K562 (cell line): ENCODE measurements at regions not wholly inside any gene's neighbourhood (a gene's known extent, or its start where the extent isn't known, plus 50 kb on each side); places are given as distances from the start of the nearest gene placed in this dataset.

Experiments
- ATAC-seq: fragments of 200-7000 bp; cut with Tn5 transposase; 3 replicates; pipeline ENCODE4 v1.9.1; 2020; ENCODE audit warnings: moderate library complexity
- BruUV-seq: library from RNA; stranded (reverse); fragments of 400-500 nt; replicated peaks from 2 replicates; lab custom pipeline; 2021; lab: Mats Ljungman, UMichigan
- CTCF ChIA-PET: fragments of 300-600 bp; formaldehyde crosslinking; extraction: SDS; loops from one replicate; lab custom pipeline; 2021; ENCODE audit warnings: low intra/inter-chr PET ratio; lab: Yijun Ruan, JAX
- POLR2A ChIA-PET: fragments of 300-600, 350-650 bp; sonication (Branson Sonifier 250); formaldehyde crosslinking; extraction: SDS; loops from one replicate; lab custom pipeline; 2021; ENCODE audit warnings: antibody characterized with exemption, inconsistent platforms; lab: Yijun Ruan, JAX
- DNase-seq, 4 experiments: peaks; one replicate each; pipeline versions ENCODE4 v3.0.0 to v3.0.0-alpha.2; 2011 to 2018; ENCODE audit warnings: low spot score in 3 of 4, mixed read lengths in 3 of 4; ENCODE audit errors: extremely low read depth in 1 of 4
- FAIRE-seq: peaks from 2 replicates; lab custom pipeline; 2011; peaks lifted over from hg19 to GRCh38; lab: Jason Lieb, UNC
- H2AFZ ChIP-seq: 2 replicates; pipeline ENCODE4 v1.6.0; 2011; ENCODE audit warnings: low read depth, low read length, control low read depth, inconsistent platforms
- H3K27ac ChIP-seq: fragments of 200-600 bp; 3 replicates; pipeline ENCODE4 v1.8.0; 2011; ENCODE audit warnings: low read depth, mild to moderate bottlenecking, control low read depth, inconsistent platforms, low read length, moderate library complexity, mixed read lengths; ENCODE audit errors: extremely low read depth
- H3K27me3 ChIP-seq, 2 experiments: fragments of 300-600 bp in 1 of 2; 2 replicates in 1 of 2; 3 replicates in 1 of 2; pipeline versions ENCODE4 v1.6.0 to v1.8.0; 2011; ENCODE audit warnings: inconsistent platforms in 2 of 2, low read length in 2 of 2, mild to moderate bottlenecking in 1 of 2, mixed read lengths in 1 of 2, moderate library complexity in 1 of 2; ENCODE audit not compliant: control insufficient read depth in 2 of 2, insufficient read depth in 2 of 2
- H3K36me3 ChIP-seq: fragments of 300-600 bp; 3 replicates; pipeline ENCODE4 v1.8.0; 2011; ENCODE audit warnings: mild to moderate bottlenecking, low read length, inconsistent platforms; ENCODE audit not compliant: control insufficient read depth, insufficient read depth
- H3K4me1 ChIP-seq, 2 experiments: fragments of 200-600 bp in 1 of 2; replicated peaks in 1 of 2; 2 replicates in 1 of 2; 3 replicates in 1 of 2; pipeline versions ENCODE4 v1.5.1 to v1.8.0; 2011; ENCODE audit warnings: inconsistent platforms in 2 of 2, low read length in 2 of 2, mild to moderate bottlenecking in 1 of 2, mixed read lengths in 1 of 2, moderate library complexity in 1 of 2; ENCODE audit not compliant: control insufficient read depth in 2 of 2, insufficient read depth in 2 of 2
- H3K4me2 ChIP-seq: 2 replicates; pipeline ENCODE4 v1.6.1; 2011; ENCODE audit warnings: low read length, control low read depth, inconsistent platforms, mixed read lengths; ENCODE audit not compliant: insufficient read depth
- H3K4me3 ChIP-seq: fragments of 200-600 bp; sonication (generic), shearing (Covaris generic); 2 replicates; pipeline ENCODE4 v1.5.1; 2016; ENCODE audit warnings: control low read depth, inconsistent platforms
- H3K79me2 ChIP-seq: fragments of 200-600 bp; 3 replicates; pipeline ENCODE4 v1.8.0; 2011; ENCODE audit warnings: low read length, inconsistent platforms; ENCODE audit not compliant: control insufficient read depth, insufficient read depth
- H3K9ac ChIP-seq, 2 experiments: 2 replicates each; pipeline versions ENCODE4 v1.6.0 to v1.6.1; 2011; ENCODE audit warnings: low read depth in 2 of 2, low read length in 2 of 2, control low read depth in 1 of 2, inconsistent platforms in 1 of 2, mild to moderate bottlenecking in 1 of 2, mixed read lengths in 1 of 2; ENCODE audit not compliant: insufficient read depth in 1 of 2
- H3K9me1 ChIP-seq: one replicate; pipeline ENCODE4 v1.6.0; 2011; ENCODE audit warnings: inconsistent platforms, mild to moderate bottlenecking, low read length, moderate library complexity; ENCODE audit not compliant: control insufficient read depth, insufficient read depth
- H3K9me3 ChIP-seq: replicated peaks from 2 replicates; pipeline ENCODE4 v1.5.1; 2011; ENCODE audit warnings: low read depth, low read length, inconsistent platforms; ENCODE audit not compliant: control insufficient read depth, insufficient read depth
- H4K20me1 ChIP-seq: replicated peaks from 2 replicates; pipeline ENCODE4 v1.6.1; 2011; ENCODE audit warnings: low read length, inconsistent platforms, mixed read lengths; ENCODE audit not compliant: control insufficient read depth, insufficient read depth
- BCOR ChIP-seq: fragments of 450-650 bp; IDR thresholded peaks from 2 replicates; pipeline ENCODE4 v1.6.1; 2016
- C11orf30 ChIP-seq: fragments of 450-650 bp; IDR thresholded peaks from 2 replicates; pipeline ENCODE4 v1.6.1; 2016; ENCODE audit warnings: low read depth, mild to moderate bottlenecking
- EWSR1 ChIP-seq: fragments of 450-650 bp; IDR thresholded peaks from 2 replicates; pipeline ENCODE4 v1.6.1; 2018; ENCODE audit warnings: borderline replicate concordance, mild to moderate bottlenecking, low read depth, moderate library complexity; ENCODE audit not compliant: partially characterized antibody
- HMGN3 ChIP-seq: IDR thresholded peaks from 2 replicates; pipeline ENCODE4 v1.6.1; 2011; ENCODE audit warnings: borderline replicate concordance, low read depth, mild to moderate bottlenecking, mixed read lengths, low read length; ENCODE audit not compliant: insufficient read length; ENCODE audit errors: extremely low read depth
- MECOM ChIP-seq: fragments of 250-450 bp; sonication (Bioruptor Pico); IDR thresholded peaks from 2 replicates; pipeline ENCODE4 v1.8.0; 2022; ENCODE audit warnings: inconsistent platforms
- SP1 ChIP-seq: sonication (generic); formaldehyde crosslinking; IDR thresholded peaks from 2 replicates; pipeline ENCODE4 v1.8.1; 2022; ENCODE audit warnings: mild to moderate bottlenecking, missing genetic modification reagents
- ZNF232 ChIP-seq: sonication (generic); formaldehyde crosslinking; IDR thresholded peaks from 2 replicates; pipeline ENCODE4 v1.8.0; 2022; ENCODE audit warnings: mild to moderate bottlenecking, missing genetic modification reagents
- WGBS: fragments of 100-300 bp; shearing (Covaris generic); methylation state at CpG from one replicate; pipeline ENCODE4 v1.1.6; 2016; ENCODE audit warnings: low coverage, mixed read lengths; ENCODE audit not compliant: insufficient coverage; ENCODE audit errors: missing lambda C conversion rate; 5-methylcytosine and 5-hydroxymethylcytosine counted together
- in situ Hi-C: fragments of 300-500 bp; cut with MboI; formaldehyde crosslinking; loops from 4 replicates; pipeline ENCODE4 v1.15.0; 2018; ENCODE audit warnings: inconsistent platforms, mixed read lengths
- intact Hi-C: fragments of 100-400 bp; cut with micrococcal nuclease; formaldehyde crosslinking; loops from 2 replicates; pipeline ENCODE4 v1.14.2; 2022
- TF ChIP-seq, protein P1 (sequence below): fragments of 250-450 bp; sonication (Bioruptor Pico); IDR thresholded peaks from 2 replicates; pipeline ENCODE4 v1.4.0; 2020; ENCODE audit warnings: mild to moderate bottlenecking, moderate library complexity
- TF ChIP-seq, protein P2 (sequence below): sonication (generic); formaldehyde crosslinking; IDR thresholded peaks from 2 replicates; pipeline ENCODE4 v1.5.0; 2020; ENCODE audit warnings: missing genetic modification reagents
- TF ChIP-seq, protein P3 (sequence below): sonication (generic); formaldehyde crosslinking; IDR thresholded peaks from 2 replicates; pipeline ENCODE4 v1.8.0; 2022; ENCODE audit warnings: missing genetic modification reagents, mild to moderate bottlenecking, borderline replicate concordance
- TF ChIP-seq, protein P4 (sequence below): fragments of 450-650 bp; formaldehyde crosslinking; IDR thresholded peaks from 2 replicates; pipeline ENCODE4 v1.4.0; 2022; ENCODE audit warnings: missing genetic modification characterization
- TF ChIP-seq, protein P5 (sequence below): sonication (generic); formaldehyde crosslinking; IDR thresholded peaks from 2 replicates; pipeline ENCODE4 v1.8.0; 2022; ENCODE audit warnings: missing genetic modification reagents, mild to moderate bottlenecking, moderate library complexity, borderline replicate concordance
- TF ChIP-seq, protein P6 (sequence below): IDR thresholded peaks from 2 replicates; pipeline ENCODE4 v1.6.1; 2012; ENCODE audit warnings: low read depth, low read length, improper control_type of control experiment, borderline replicate concordance

DNA sequence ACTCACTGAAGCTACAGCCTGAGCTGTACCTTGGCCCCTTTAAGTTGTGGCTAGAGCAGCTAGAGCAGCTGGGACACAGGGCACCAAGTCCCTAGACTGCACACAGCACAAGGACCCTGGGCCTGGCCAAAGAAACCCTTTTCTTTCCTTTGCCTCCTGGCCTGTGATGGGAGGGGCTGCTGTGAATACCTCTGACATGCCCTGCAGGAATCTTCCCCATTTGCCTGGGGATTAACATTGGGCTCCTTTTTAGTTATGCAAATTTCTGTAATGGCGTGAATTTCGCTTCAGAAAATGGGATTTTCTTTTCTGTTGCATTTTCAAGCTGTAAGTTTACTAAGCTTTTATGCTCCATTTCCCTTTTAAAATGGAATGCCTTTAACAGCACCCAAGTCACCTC is 611.2 kb upstream of the ARPP21 start (continued):
- TF ChIP-seq, protein P1, sequence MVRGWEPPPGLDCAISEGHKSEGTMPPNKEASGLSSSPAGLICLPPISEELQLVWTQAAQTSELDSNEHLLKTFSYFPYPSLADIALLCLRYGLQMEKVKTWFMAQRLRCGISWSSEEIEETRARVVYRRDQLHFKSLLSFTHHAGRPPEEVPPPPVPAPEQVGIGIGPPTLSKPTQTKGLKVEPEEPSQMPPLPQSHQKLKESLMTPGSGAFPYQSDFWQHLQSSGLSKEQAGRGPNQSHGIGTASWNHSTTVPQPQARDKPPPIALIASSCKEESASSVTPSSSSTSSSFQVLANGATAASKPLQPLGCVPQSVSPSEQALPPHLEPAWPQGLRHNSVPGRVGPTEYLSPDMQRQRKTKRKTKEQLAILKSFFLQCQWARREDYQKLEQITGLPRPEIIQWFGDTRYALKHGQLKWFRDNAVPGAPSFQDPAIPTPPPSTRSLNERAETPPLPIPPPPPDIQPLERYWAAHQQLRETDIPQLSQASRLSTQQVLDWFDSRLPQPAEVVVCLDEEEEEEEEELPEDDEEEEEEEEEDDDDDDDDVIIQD (CRISPR knock-in tag) = no peak
- TF ChIP-seq, protein P2, sequence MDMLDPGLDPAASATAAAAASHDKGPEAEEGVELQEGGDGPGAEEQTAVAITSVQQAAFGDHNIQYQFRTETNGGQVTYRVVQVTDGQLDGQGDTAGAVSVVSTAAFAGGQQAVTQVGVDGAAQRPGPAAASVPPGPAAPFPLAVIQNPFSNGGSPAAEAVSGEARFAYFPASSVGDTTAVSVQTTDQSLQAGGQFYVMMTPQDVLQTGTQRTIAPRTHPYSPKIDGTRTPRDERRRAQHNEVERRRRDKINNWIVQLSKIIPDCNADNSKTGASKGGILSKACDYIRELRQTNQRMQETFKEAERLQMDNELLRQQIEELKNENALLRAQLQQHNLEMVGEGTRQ = no peak
- TF ChIP-seq, protein P3, sequence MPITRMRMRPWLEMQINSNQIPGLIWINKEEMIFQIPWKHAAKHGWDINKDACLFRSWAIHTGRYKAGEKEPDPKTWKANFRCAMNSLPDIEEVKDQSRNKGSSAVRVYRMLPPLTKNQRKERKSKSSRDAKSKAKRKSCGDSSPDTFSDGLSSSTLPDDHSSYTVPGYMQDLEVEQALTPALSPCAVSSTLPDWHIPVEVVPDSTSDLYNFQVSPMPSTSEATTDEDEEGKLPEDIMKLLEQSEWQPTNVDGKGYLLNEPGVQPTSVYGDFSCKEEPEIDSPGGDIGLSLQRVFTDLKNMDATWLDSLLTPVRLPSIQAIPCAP (CRISPR knock-in tag) = no peak
- no peak for TF ChIP-seq C11orf30

DNA sequence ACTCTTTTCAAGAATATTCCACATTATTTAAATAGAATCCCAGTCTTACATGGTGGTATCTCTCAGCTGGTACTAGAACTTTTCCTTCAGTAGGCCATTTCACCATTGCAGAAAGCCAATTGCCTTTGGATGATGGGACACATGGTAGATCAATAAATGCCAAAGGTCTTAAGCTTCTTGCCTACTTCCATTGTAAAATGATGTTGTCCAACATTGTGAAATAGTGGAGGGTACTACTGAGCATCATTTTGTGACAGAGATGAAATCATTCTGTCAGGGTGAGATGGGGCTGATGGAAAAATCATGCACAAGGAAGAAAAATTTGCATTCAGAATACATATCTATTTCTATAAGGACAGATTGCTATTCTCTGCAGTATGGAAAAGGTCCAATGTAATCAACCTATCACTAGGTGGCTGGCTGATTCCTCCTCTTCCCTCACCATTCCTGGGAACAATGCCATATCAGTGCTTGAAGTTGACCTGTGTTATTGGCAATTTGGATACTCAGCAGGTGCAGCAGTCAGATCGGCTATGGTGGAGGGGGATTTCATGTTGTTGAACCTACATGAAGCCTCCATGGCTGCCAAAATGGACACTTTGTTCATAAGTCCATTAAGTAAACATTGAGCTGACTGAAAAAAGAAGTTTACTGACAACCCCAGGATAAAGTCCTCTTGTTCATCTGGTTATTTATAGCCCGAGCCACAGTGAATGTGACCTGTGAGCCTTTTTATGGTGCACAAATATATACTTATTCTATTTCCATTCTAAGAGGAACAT is 596.9 kb upstream of the ARPP21 start:
- no peak overlapping the region for H3K27ac ChIP-seq
- no peaks in the 10 kb centered on the region; the same call in none of the 2 replicates for H3K9me3 ChIP-seq
- H3K79me2 ChIP-seq = no peaks in the 10 kb centered on the region
- DNase-seq (no peak), ATAC-seq (no peak), FAIRE-seq (no peak)
- H2AFZ ChIP-seq = no peak overlapping the region
- no TSS peak for BruUV-seq
- H4K20me1 ChIP-seq = no peaks in the 10 kb centered on the region
- POLR2A ChIA-PET = no interaction called here
- H3K27me3 ChIP-seq = no peaks in the 10 kb centered on the region
- H3K4me3 ChIP-seq = no peak overlapping the region
- H3K36me3 ChIP-seq = no peaks in the 10 kb centered on the region
- no peak overlapping the region for H3K4me2 ChIP-seq
- CTCF ChIA-PET = no interaction called here
- H3K9me1 ChIP-seq = no peaks in the 10 kb centered on the region
- H3K4me1 ChIP-seq = no peaks in the 10 kb centered on the region
- no peak overlapping the region for H3K9ac ChIP-seq
- intact Hi-C loops = no loop called here
- in situ Hi-C loops = no loop called here
- WGBS = 0% methylated on average over 2 of the region's 2 CpGs
- TF ChIP-seq EWSR1 (no peak), SP1 (CRISPR knock-in tag) (no peak), ZNF232 (CRISPR knock-in tag) (no peak), MECOM (CRISPR knock-in tag) (no peak), BCOR (no peak), HMGN3 (no peak)
- TF ChIP-seq, protein P4, sequence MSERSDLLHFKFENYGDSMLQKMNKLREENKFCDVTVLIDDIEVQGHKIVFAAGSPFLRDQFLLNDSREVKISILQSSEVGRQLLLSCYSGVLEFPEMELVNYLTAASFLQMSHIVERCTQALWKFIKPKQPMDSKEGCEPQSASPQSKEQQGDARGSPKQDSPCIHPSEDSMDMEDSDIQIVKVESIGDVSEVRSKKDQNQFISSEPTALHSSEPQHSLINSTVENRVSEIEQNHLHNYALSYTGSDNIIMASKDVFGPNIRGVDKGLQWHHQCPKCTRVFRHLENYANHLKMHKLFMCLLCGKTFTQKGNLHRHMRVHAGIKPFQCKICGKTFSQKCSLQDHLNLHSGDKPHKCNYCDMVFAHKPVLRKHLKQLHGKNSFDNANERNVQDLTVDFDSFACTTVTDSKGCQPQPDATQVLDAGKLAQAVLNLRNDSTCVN (CRISPR knock-in tag) = no peak
- TF ChIP-seq, protein P5, sequence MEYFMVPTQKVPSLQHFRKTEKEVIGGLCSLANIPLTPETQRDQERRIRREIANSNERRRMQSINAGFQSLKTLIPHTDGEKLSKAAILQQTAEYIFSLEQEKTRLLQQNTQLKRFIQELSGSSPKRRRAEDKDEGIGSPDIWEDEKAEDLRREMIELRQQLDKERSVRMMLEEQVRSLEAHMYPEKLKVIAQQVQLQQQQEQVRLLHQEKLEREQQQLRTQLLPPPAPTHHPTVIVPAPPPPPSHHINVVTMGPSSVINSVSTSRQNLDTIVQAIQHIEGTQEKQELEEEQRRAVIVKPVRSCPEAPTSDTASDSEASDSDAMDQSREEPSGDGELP = no peak
- TF ChIP-seq, protein P6, sequence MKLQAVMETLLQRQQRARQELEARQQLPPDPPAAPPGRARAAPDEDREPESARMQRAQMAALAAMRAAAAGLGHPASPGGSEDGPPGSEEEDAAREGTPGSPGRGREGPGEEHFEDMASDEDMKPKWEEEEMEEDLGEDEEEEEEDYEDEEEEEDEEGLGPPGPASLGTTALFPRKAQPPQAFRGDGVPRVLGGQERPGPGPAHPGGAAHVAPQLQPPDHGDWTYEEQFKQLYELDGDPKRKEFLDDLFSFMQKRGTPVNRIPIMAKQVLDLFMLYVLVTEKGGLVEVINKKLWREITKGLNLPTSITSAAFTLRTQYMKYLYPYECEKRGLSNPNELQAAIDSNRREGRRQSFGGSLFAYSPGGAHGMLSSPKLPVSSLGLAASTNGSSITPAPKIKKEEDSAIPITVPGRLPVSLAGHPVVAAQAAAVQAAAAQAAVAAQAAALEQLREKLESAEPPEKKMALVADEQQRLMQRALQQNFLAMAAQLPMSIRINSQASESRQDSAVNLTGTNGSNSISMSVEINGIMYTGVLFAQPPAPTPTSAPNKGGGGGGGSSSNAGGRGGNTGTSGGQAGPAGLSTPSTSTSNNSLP = no peak
